Testis (tissue), 2 donors: ENCODE measurements at regions not wholly inside any gene's neighbourhood (a gene's known extent, or its start where the extent isn't known, plus 50 kb on each side); places are given as distances from the start of the nearest gene placed in this dataset.

ENCODE experiments used
- DNase-seq: peaks from one replicate; pipeline ENCODE4 v3.0.0-alpha.2; 2019
- H3K27ac ChIP-seq, 2 donors: fragments of 200-600 bp; sonication (generic); one replicate each; pipeline ENCODE4 v1.5.1; 2019
- H3K27me3 ChIP-seq: fragments of 200-600 bp; sonication (generic); one replicate; pipeline ENCODE4 v1.5.1; 2019
- H3K36me3 ChIP-seq: fragments of 200-600 bp; sonication (generic); one replicate; pipeline ENCODE4 v1.5.1; 2017; ENCODE audit warnings: low read depth; ENCODE audit errors: missing control alignments
- H3K4me1 ChIP-seq: fragments of 200-600 bp; sonication (generic); one replicate; pipeline ENCODE4 v1.5.1; 2019
- H3K4me3 ChIP-seq, 2 donors: fragments of 200-600 bp; sonication (generic); one replicate each; pipeline ENCODE4 v1.5.1; 2017 to 2019
- H3K9me3 ChIP-seq: fragments of 200-600 bp; sonication (generic); one replicate; pipeline ENCODE4 v1.5.1; 2017
- CTCF ChIP-seq, 3 experiments: fragments of 450-650 bp in 2 of 3; fragments of 200-600 bp in 1 of 3; sonication (generic) in 1 of 3; IDR thresholded peaks; one replicate each; pipeline ENCODE4 v1.5.1; 2016 to 2019; ENCODE audit warnings: antibody characterized with exemption in 3 of 3, mild to moderate bottlenecking in 2 of 3, moderate library complexity in 1 of 3
- POLR2A ChIP-seq: fragments of 450-650 bp; IDR thresholded peaks from one replicate; pipeline ENCODE4 v1.6.1; 2017; ENCODE audit warnings: antibody characterized with exemption, mild to moderate bottlenecking, moderate library complexity
- WGBS, 2 donors: methylation state at CpG; one replicate each; pipeline ENCODE4 v1.1.5; 2018; 5-methylcytosine and 5-hydroxymethylcytosine counted together
- intact Hi-C: fragments of 100-400 bp; cut with DNase I; formaldehyde crosslinking; loops from one replicate; pipeline ENCODE4 v1.15.1; 2023; ENCODE audit warnings: low total_unique reads

DNA sequence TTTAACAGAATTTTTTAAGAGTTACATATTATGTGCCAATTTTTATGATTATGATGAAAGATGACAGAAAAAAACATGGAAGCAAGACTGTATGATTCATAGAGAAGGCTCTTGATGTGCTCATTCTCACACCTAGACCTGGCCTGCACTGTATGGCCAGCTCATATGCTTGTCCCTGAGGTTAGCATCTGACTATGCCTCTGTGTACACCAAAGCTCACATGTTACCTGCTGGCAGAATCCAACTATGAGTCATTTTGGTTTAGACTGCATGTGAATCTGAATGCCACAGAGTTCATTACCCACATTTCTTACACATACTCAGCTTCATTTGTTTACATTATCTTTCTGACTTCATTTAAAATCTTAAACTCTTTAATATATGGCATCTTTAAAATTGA, 139.0 kb downstream of the DSC3 start:
- no peaks in the 10 kb centered on the region for H3K9me3 ChIP-seq
- no peak overlapping the region for H3K4me3 ChIP-seq
- TF ChIP-seq CTCF (IDR thresholded peaks at IDR 0.05), result no peak
- no peak for TF ChIP-seq POLR2A
- H3K27ac ChIP-seq, result no peak overlapping the region
- no peaks in the 10 kb centered on the region for H3K27me3 ChIP-seq
- intact Hi-C loops, result no loop called here
- H3K4me1 ChIP-seq, result no peaks in the 10 kb centered on the region
- H3K36me3 ChIP-seq, result no peaks in the 10 kb centered on the region
- no peak for DNase-seq

DNA sequence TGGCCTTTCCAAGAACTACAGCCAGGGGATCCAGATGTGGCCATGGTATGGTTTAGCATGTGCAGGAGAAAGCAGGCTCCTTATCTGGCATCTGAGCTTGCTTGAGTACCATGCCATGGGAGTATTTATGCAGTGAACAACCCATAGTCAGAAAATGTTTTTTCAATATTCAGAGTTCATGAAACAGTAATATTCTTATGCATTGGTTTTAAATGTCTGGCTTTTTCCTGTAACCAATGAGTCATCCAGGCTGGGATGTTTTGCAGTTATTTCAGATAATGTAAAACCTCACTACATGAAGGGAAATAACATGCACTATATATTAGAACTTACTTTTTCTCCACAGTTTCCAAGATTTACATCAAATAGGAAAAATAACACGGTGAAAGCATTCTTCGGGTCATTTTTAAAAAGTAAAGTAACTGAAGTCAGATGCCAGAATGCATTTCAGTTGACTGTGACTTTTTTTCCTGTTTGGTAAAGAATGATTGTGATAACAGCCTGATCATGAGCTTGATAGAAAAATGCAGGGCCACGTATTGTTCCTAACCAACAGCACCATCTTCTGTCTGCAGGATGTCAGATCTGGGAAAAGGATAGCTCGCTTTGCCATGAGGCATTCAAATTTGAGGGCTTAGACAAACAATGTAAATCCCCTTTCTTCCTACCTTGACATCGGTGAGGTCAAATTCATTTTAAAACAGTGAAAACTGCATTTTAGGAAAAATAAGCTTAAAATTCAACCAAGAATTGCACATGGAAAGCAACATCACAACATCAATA, 152.8 kb downstream of the DSC3 start:
- 66 to 73% methylated on average over 5 of the region's 5 CpGs for WGBS, 2 donors
- Histone ChIP-seq H3K27me3 (no peaks in the 10 kb centered on the region), H3K36me3 (no peaks in the 10 kb centered on the region), H3K4me1 (no peaks in the 10 kb centered on the region), H3K4me3 (no peak overlapping the region), H3K9me3 (no peaks in the 10 kb centered on the region), H3K27ac (no peak overlapping the region)
- intact Hi-C loops, result no loop called here
- TF ChIP-seq POLR2A, result no peak
- TF ChIP-seq CTCF (IDR thresholded peaks at IDR 0.05), result no peak
- DNase-seq, result no peak

- no peak for DNase-seq
- 84 to 87% methylated on average over 5 of the region's 5 CpGs for WGBS, 2 donors
- TF ChIP-seq CTCF (IDR thresholded peaks at IDR 0.05), result no peak
- H3K4me3 ChIP-seq, result no peak overlapping the region
- H3K27ac ChIP-seq, result no peak overlapping the region
- H3K4me1 ChIP-seq, result no peaks in the 10 kb centered on the region
- H3K27me3 ChIP-seq, result no peaks in the 10 kb centered on the region
- intact Hi-C loops, result no loop called here
- H3K9me3 ChIP-seq, result no peaks in the 10 kb centered on the region
- H3K36me3 ChIP-seq, result no peaks in the 10 kb centered on the region
These were observed 154.2 kb downstream of the DSC3 start for GRCh38 chr18:30888344-30888743.

DNA sequence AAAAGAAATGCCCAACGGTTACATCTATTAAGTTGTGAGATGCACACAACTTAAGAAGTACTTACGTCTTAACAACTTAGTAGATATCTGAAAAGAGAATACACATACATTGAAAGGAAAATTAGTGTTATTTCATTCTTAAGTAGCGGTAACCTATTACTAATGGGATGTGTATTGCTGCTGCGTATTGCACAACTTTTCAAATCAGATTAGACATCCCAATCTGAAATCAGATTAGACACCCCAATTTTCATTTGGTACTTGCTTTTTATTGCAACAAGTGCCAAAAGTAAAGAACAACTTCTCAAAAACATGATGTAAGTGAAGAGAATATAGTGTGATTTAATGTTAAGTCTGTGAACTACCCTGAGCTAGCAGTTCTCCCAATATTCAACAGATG, 155.5 kb downstream of the DSC3 start:
- WGBS, 2 donors, result 75 to 76% methylated on average over 4 of the region's 4 CpGs
- Histone ChIP-seq H3K9me3 (no peaks in the 10 kb centered on the region), H3K27ac (no peak overlapping the region), H3K36me3 (no peaks in the 10 kb centered on the region), H3K4me3 (no peak overlapping the region), H3K27me3 (no peaks in the 10 kb centered on the region), H3K4me1 (no peaks in the 10 kb centered on the region)
- intact Hi-C loops, result no loop called here
- no peak for TF ChIP-seq CTCF (IDR thresholded peaks at IDR 0.05)
- no peak for TF ChIP-seq POLR2A
- no peak for DNase-seq

DNA sequence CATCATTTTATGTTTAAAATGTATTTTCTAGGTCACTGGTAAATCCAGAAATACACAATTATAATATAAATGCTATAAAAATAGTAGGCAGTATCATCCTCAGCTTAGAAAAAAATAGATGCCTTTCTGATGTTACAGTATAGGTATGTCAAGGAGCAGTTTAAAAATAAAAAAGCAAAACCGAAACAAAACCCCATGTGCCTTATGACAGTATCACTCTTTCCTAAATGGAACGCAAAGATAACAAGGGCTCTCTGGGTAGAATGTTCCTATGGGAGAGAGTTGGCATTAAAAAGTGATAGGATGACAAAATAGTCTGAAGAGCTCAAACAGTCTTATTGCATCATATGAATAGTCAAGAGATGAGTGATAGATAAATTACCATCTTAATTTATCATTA, 172.1 kb downstream of the DSC3 start:
- H3K27me3 ChIP-seq, result no peaks in the 10 kb centered on the region
- intact Hi-C loops, result no loop called here
- no peak overlapping the region for H3K27ac ChIP-seq
- H3K4me1 ChIP-seq, result no peaks in the 10 kb centered on the region
- TF ChIP-seq CTCF (IDR thresholded peaks at IDR 0.05) (no peak), POLR2A (no peak)
- H3K36me3 ChIP-seq, result no peaks in the 10 kb centered on the region
- no peak overlapping the region for H3K4me3 ChIP-seq
- 85 to 91% methylated on average over 2 of the region's 2 CpGs for WGBS, 2 donors
- no peaks in the 10 kb centered on the region for H3K9me3 ChIP-seq
- no peak for DNase-seq
